Activated naive CD8-positive, alpha-beta T cell (primary cell): ENCODE measurements at regions not wholly inside any gene's neighbourhood (a gene's known extent, or its start where the extent isn't known, plus 50 kb on each side); places are given as distances from the start of the nearest gene placed in this dataset.
"Not testable (repeated sequence)": the region's sequence is repeated elsewhere in the genome, so short reads cannot be mapped to it uniquely, and the experiment has no call there.

Experiments
- H3K27ac Mint-ChIP-seq: one replicate; pipeline ENCODE4 v1.8.0; 2021; ENCODE audit warnings: mixed read lengths
- H3K27me3 Mint-ChIP-seq: one replicate; pipeline ENCODE4 v1.8.0; 2021; ENCODE audit warnings: mixed read lengths
- H3K36me3 Mint-ChIP-seq: one replicate; pipeline ENCODE4 v1.8.0; 2021; ENCODE audit warnings: mixed read lengths
- H3K4me1 Mint-ChIP-seq: one replicate; pipeline ENCODE4 v1.8.0; 2021; ENCODE audit warnings: low read depth, mixed read lengths
- H3K4me3 Mint-ChIP-seq: one replicate; pipeline ENCODE4 v1.8.0; 2021; ENCODE audit warnings: mild to moderate bottlenecking, mixed read lengths
- H3K9me3 Mint-ChIP-seq: one replicate; pipeline ENCODE4 v1.8.0; 2021; ENCODE audit warnings: low read depth, mixed read lengths

DNA sequence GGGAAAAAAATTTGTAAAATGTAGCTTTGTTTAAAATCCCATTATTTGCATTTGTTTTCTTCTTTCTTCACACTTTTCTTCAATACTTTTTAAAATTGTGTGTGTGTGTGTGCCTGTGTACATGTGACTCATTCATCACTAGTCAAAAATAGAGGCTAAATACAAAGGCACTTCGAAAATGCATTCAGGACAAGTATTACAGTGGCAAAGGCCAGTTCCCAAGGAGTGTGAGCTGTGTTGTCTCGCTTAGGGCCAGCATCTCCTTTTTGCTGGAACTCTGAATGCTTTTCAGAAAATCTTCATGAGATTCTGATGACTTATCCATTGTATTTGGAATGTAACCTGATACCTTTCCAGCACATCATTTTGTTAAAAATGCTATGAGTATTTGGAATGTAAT, 288.5 kb upstream of the CNR1 start:
- Mint-ChIP-seq H3K4me3 (no peak overlapping the region), H3K9me3 (no peaks in the 10 kb centered on the region), H3K27ac (no peak overlapping the region), H3K27me3 (peaks cover 4% of the 10 kb centered on the region), H3K4me1 (no peaks in the 10 kb centered on the region), H3K36me3 (no peaks in the 10 kb centered on the region)

DNA sequence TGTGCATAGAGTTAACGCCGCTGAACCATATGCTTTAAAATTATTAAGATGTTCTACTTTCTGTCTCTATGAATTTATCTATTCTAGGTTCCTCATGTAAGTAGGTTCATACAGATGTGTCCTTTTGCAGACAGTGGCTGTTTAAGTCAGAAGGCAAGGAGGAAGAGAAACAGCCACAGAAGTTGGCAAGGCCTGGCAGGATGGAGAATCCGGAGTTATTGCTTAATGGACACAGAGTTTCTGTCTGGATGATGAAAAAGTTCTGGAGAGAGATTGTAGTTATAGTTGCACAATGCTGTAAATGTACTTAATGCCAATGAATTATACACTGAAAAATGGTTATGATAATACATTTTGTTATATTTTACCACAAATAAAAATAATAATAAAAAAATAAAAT, 283.6 kb upstream of the CNR1 start:
- H3K4me3 Mint-ChIP-seq = no peak overlapping the region
- H3K27me3 Mint-ChIP-seq = peaks cover 3% of the 10 kb centered on the region
- no peaks in the 10 kb centered on the region for H3K9me3 Mint-ChIP-seq
- H3K4me1 Mint-ChIP-seq = no peaks in the 10 kb centered on the region
- H3K36me3 Mint-ChIP-seq = no peaks in the 10 kb centered on the region
- H3K27ac Mint-ChIP-seq = no peak overlapping the region

DNA sequence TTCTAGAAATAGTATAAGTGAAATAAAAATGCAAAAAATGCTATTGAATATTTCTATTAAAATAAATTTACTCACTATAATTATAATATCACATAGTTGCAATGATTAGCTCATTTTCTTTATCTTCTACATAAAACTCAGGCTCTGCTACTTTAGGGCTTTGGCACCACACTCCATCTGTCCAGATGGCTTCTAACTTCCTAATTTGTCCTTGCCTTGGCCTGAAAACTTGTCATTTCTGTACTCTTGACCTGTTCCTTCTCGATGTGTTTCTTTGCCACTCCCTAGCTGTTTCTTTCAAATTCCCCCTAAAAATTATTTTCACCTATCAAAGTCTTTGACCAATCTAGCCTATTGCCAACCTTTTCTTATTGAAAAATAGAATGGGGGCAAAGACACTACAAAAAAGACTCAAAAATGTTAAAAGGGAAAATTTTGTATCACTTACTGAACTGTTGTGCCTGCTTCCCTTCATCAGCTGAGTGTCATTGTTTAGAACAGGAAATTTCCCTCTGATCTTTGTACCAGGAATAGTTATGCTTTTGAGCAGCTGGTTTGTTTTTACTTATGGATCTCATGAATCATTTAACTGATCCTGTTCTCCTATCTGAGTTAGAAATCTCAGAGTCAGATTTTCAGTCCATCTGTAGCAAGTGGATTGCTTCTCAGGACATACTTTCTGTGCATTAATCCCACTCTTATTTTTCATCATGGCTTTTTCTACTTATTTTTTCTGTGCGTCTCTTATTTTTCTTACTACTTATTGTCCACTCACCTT, 279.2 kb upstream of the CNR1 start:
- Mint-ChIP-seq H3K4me1 (no peaks in the 10 kb centered on the region), H3K27ac (no peak overlapping the region), H3K36me3 (no peaks in the 10 kb centered on the region), H3K27me3 (peaks cover 3% of the 10 kb centered on the region), H3K4me3 (no peak overlapping the region), H3K9me3 (no peaks in the 10 kb centered on the region)

DNA sequence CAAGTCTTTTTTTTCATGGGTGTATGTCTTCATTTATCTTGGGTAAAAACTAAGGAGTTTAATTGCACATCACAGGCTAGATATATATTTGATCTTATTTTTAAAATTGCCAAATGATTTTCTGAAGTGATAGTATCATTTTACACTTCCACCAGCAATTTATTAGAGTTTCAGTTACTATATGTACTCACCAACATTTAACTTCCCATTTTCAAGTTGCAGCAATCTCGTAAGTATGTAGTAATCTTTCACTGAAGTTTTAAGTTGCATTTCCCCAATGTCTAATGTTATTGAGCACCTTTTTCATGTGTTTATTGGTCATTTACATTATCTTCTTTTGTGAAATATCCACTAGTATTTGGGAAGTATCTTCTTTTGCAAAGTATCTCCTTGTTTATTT, 277.4 kb upstream of the CNR1 start:
- no peaks in the 10 kb centered on the region for H3K36me3 Mint-ChIP-seq
- no peaks in the 10 kb centered on the region for H3K9me3 Mint-ChIP-seq
- H3K27ac Mint-ChIP-seq = no peak overlapping the region
- peaks cover 1% of the 10 kb centered on the region for H3K27me3 Mint-ChIP-seq
- no peak overlapping the region for H3K4me3 Mint-ChIP-seq
- no peaks in the 10 kb centered on the region for H3K4me1 Mint-ChIP-seq

DNA sequence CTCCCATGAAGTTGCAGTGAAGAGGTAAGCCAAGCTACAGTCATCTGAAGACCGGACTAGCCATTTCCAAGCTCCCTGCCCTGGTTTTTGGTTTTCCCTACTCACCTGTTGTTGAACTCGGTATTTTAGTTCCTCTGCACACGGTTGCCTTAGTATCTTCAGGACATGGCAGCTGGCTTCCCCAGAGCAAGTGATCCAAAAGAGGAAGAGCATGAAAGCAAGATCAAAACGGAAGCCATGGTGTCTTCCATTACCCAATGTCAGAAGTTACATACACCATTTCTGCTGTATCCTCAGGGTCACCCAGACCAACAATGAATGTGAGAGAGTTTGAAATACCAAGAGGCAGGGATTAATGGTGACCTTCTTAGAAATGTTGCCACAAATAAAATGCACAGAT, 276.6 kb upstream of the CNR1 start:
- Mint-ChIP-seq H3K36me3 (no peaks in the 10 kb centered on the region), H3K4me3 (no peak overlapping the region), H3K27ac (no peak overlapping the region), H3K27me3 (peaks cover 1% of the 10 kb centered on the region), H3K4me1 (no peaks in the 10 kb centered on the region), H3K9me3 (no peaks in the 10 kb centered on the region)

DNA sequence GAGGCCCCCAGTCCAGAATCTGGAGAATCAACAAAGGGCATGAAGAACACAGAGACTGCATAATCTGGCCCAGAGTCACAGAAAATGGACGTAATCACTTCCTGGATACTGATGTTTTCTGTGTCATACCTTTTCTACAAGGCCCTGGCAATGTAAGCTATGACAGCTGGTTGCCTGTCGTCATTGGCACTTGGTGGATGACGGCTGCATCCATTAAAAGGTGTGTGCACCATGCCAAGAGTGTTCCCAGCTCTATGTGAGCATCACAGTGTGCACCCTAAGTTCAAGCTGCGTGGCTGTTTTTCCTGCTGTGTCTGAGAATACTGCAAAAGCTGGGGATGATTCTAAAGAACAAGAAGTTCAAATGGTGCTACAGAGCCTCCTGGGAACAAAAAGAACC, 275.2 kb upstream of the CNR1 start:
- no peak overlapping the region for H3K27ac Mint-ChIP-seq
- no peaks in the 10 kb centered on the region for H3K27me3 Mint-ChIP-seq
- no peak overlapping the region for H3K4me3 Mint-ChIP-seq
- no peaks in the 10 kb centered on the region for H3K9me3 Mint-ChIP-seq
- H3K4me1 Mint-ChIP-seq = no peaks in the 10 kb centered on the region
- H3K36me3 Mint-ChIP-seq = no peaks in the 10 kb centered on the region

DNA sequence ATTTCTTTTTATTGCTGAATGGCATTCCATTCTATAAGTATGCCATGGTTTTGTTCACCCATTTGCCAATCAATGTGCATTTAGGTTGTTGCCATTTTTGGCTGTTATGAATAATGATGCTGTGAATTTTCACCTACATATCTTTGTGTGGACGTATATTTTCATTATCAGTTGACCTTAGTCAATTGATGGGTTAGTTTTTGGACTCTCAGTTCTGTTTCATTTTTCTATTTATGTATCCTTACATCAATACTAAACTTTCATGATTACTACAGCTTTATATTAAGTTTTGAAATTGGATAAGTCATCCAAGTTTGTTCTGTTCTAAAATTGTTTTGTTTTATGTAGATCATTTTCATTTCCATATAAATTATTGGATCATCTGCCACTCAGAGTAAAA, 261.9 kb upstream of the CNR1 start:
- Mint-ChIP-seq H3K4me1 (no peaks in the 10 kb centered on the region), H3K9me3 (peaks cover 4% of the 10 kb centered on the region), H3K27ac (no peak overlapping the region), H3K27me3 (peaks cover 7% of the 10 kb centered on the region), H3K4me3 (no peak overlapping the region), H3K36me3 (no peaks in the 10 kb centered on the region)

DNA sequence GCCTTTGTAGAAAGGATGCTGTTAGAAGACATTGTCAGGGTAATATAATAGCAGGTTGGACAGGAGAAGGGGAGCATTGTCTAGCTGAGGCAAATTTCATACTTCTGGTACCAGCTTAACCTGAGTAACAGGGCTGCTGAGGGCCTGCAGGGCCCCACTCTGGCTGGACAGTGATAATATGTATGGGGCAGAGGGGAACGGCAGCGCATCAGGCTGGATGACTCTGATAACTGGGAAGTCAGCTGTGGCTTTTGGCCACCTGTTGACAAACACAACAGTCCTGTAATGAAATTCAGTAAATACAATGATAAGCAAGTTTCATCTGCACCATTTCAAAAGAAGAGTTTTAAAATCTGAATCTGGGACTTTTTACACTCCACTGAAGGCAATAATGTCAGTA, 259.9 kb upstream of the CNR1 start:
- H3K4me1 Mint-ChIP-seq = no peaks in the 10 kb centered on the region
- no peak overlapping the region for H3K4me3 Mint-ChIP-seq
- H3K36me3 Mint-ChIP-seq = no peaks in the 10 kb centered on the region
- H3K27ac Mint-ChIP-seq = no peak overlapping the region
- no peaks in the 10 kb centered on the region for H3K9me3 Mint-ChIP-seq
- peaks cover 3% of the 10 kb centered on the region for H3K27me3 Mint-ChIP-seq

DNA sequence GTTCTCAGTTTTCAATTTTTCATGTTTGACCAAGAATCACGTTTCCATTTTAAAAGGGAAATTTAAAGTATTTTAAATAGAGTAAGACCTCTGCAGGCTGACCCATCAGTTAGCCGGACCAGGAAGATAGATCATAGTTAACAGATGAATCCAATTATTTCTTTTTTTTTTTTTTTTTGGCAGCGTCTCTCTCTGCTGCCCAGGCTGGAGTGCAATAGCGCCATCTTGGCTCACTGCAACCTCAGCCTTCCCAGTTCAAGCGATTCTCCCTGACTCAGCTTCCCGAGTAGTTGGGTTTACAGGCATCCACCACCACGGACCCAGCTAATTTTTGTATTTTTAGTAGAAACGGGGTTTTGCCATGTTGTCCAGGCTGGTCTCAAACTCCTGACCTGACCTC, 256.7 kb upstream of the CNR1 start:
- Mint-ChIP-seq H3K4me1 (no peaks in the 10 kb centered on the region), H3K27ac (no peak overlapping the region), H3K4me3 (no peak overlapping the region), H3K36me3 (no peaks in the 10 kb centered on the region), H3K9me3 (no peaks in the 10 kb centered on the region), H3K27me3 (peaks cover 2% of the 10 kb centered on the region)

DNA sequence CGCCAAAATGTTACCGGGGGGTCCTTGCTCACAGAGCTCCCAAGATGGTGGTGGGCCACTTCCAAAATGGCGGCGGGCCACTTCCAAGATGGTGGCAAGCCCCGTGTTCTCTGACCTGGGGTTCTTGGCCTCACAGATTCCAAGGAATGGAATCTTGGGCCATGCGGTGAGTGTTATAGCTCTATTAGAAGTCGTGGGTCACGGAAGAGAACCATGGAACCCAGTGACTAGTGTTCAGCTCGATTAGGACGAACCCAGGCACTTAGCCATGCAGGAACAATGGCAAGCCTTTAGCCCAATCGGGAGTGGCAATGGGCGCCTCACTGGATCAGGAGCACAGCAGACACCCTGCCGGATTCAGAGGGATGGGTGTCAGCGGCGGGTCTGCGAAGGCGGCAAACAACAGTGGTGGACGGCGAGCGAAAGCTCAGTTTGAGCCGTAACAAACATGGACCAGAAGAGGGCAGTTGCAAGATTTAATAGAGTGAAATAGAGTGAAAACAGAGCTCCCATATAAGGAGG, 254.9 kb upstream of the CNR1 start:
- H3K36me3 Mint-ChIP-seq, H3K27me3 Mint-ChIP-seq, H3K27ac Mint-ChIP-seq, H3K9me3 Mint-ChIP-seq, H3K4me1 Mint-ChIP-seq, H3K4me3 Mint-ChIP-seq: not testable (repeated sequence)

DNA sequence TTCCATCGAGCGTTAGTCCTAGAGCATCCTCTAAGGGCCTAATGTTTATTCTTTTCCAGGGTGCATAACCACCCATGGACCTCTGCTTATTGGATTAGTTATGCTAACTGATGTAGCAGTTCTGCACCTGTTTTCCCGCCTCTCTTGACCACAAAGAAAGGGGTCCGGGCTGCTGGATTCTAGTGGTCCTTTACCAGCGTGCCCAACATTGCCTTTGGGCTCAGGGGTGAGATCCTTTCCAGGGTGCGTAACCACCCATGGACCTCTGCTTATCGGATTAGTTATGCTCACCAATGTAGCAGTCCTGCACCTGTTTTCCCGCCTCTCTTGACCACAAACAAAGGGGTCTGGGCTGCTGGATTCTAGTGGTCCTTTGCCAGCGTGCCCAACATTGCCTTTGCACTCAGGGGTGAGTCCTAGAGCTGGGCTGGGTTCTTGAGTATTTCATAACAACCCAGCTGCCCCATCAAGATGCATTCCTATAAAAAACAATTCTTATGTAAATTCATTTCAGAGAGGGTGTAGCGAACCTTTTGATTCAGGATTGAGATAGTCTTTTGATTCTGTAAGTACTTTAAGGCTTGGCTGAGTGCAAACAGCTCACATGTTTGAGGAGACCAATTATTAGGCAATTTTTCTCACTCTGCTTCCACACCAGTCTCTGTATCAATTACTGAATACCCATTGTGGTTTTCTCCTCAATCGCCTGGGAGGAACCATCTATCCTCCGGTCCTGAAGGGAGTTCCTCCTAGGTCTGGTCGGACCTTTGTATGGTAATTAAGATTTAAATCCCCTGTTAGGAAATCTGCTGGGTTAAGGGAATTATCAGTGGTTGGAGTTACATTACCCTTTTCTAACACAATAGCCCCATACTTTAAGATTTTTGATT, 253.0 kb upstream of the CNR1 start:
- H3K36me3 Mint-ChIP-seq, H3K27ac Mint-ChIP-seq, H3K4me1 Mint-ChIP-seq, H3K9me3 Mint-ChIP-seq, H3K27me3 Mint-ChIP-seq, H3K4me3 Mint-ChIP-seq: not testable (repeated sequence)

DNA sequence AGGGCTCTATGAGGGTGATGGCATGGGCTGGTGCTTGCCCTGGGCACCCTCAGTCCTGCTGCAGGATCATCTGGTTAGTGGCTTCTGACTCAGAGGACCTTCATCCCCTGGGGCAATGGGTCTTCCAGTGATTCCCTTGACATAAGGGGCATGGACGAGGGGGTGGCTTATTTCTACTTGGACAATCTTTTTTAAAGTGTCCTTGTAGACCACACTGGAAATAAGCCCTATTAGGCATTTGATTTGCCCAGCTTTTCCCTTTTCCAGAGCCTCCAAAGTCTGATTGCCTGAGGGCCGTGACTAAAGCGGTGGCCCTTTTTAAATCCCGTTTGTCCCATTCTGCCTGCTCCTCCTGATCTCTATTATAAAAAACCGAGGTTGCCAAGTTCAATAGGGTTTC, 251.2 kb upstream of the CNR1 start:
- H3K9me3 Mint-ChIP-seq, H3K4me1 Mint-ChIP-seq, H3K36me3 Mint-ChIP-seq, H3K27me3 Mint-ChIP-seq, H3K27ac Mint-ChIP-seq, H3K4me3 Mint-ChIP-seq: not testable (repeated sequence)

DNA sequence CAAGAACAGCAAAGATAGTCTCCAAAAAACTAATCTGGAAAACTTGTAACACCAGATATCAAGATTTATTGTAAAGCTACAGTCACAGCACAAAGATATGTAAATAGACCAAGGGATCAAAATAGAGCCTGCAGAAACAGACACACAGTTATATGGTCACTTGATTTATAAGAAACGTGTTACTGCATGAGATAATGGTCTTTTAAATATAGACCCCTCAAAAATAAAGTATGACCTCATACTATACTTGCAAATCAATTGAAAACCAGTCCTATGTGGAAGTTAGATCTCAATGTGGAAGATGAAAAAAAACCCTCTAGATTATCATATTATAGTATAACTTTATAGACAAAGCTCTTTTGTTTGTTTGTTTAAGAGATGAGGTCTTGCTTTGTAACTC, 247.3 kb upstream of the CNR1 start:
- no peak overlapping the region for H3K4me3 Mint-ChIP-seq
- H3K27me3 Mint-ChIP-seq = no peaks in the 10 kb centered on the region
- no peaks in the 10 kb centered on the region for H3K4me1 Mint-ChIP-seq
- no peak overlapping the region for H3K27ac Mint-ChIP-seq
- no peaks in the 10 kb centered on the region for H3K36me3 Mint-ChIP-seq
- no peaks in the 10 kb centered on the region for H3K9me3 Mint-ChIP-seq

DNA sequence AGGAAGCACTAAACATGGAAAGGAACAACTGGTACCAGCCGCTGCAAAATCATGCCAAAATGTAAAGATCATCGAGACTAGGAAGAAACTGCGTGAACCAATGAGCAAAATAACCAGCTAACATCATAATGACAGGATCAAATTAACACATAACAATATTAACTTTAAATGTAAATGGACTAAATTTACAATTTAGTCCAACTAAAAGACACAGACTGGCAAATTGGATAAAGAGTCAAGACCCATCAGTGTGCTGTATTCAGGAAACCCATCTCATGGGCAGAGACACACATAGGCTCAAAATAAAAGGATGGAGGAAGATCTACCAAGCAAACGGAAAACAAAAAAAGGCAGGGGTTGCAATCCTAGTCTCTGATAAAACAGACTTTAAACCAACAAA, 242.2 kb upstream of the CNR1 start:
- H3K27ac Mint-ChIP-seq, H3K36me3 Mint-ChIP-seq, H3K9me3 Mint-ChIP-seq, H3K4me3 Mint-ChIP-seq, H3K27me3 Mint-ChIP-seq, H3K4me1 Mint-ChIP-seq: not testable (repeated sequence)

DNA sequence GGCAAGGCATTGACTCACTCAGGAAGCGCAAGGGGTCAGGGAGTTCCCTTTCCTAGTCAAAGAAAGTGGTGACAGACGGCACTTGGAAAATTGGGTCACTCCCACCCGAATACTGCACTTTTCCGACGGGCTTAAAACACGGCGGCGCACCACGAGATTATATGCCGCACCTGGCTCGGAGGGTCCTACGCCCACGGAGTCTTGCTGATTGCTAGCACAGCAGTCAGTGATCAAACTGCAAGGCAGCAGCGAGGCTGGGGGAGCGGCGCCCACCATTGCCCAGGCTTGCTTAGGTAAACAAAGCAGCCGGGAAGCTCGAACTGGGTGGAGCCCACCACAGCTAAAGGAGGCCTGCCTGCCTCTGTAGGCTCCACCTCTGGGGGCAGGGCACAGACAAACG, 240.5 kb upstream of the CNR1 start:
- H3K9me3 Mint-ChIP-seq, H3K27me3 Mint-ChIP-seq, H3K4me1 Mint-ChIP-seq, H3K27ac Mint-ChIP-seq, H3K4me3 Mint-ChIP-seq, H3K36me3 Mint-ChIP-seq: not testable (repeated sequence)

DNA sequence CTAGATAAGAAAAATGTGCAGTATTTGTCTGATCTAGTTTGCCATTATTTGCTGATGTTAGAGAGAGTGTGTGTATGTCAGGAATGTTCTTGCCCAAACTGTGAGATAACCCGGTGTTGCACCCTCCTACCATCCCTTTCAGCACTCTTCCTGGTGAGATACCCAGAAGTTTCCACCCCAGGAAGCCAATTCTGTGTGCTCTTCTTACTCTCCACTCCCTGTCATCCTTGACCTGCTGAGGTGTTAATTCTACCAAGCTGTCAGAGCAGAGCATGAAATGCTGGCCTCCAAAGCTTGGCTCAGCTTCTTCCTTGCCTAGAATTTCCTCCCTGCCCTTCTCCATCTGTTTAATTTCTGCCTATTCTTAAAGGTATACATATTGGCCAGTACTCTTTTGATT, 237.3 kb upstream of the CNR1 start:
- Mint-ChIP-seq H3K4me1 (no peaks in the 10 kb centered on the region), H3K36me3 (no peaks in the 10 kb centered on the region), H3K27me3 (peaks cover 5% of the 10 kb centered on the region), H3K4me3 (no peak overlapping the region), H3K27ac (no peak overlapping the region), H3K9me3 (no peaks in the 10 kb centered on the region)
